Transverse colon (tissue), 4 donors: ENCODE measurements at regions not wholly inside any gene's neighbourhood (a gene's known extent, or its start where the extent isn't known, plus 50 kb on each side); places are given as distances from the start of the nearest gene placed in this dataset.

Experiments
- DNase-seq: peaks from one replicate; pipeline ENCODE4 v3.0.0-alpha.2; 2019
- H3K27ac ChIP-seq, 4 donors: fragments of 200-600 bp; sonication (generic); 2 replicates each; pipeline ENCODE4 v1.5.1; 2016 to 2018; ENCODE audit warnings: inconsistent platforms in 4 of 4
- H3K27me3 ChIP-seq: fragments of 200-600 bp; sonication (generic); 2 replicates; pipeline ENCODE4 v1.5.1; 2017; ENCODE audit warnings: inconsistent platforms
- H3K36me3 ChIP-seq, 4 donors: fragments of 200-600 bp; sonication (generic); 2 replicates each; pipeline ENCODE4 v1.5.1; 2017 to 2019; ENCODE audit warnings: inconsistent platforms in 4 of 4
- H3K4me1 ChIP-seq, 4 donors: fragments of 200-600 bp; sonication (generic); 2 replicates each; pipeline ENCODE4 v1.5.1; 2017 to 2020; ENCODE audit warnings: inconsistent platforms in 4 of 4
- H3K4me3 ChIP-seq, 4 donors: fragments of 200-600 bp; sonication (generic); 1 replicate in 1 of 4; 2 replicates in 3 of 4; pipeline versions ENCODE4 v1.5.1 to v1.6.1; 2017 to 2019; ENCODE audit warnings: inconsistent platforms in 4 of 4
- H3K9me3 ChIP-seq, 2 donors: fragments of 200-600 bp; sonication (generic); 2 replicates each; pipeline ENCODE4 v1.5.1; 2017 to 2019; ENCODE audit warnings: inconsistent platforms in 2 of 2
- EP300 ChIP-seq: sonication (generic); formaldehyde crosslinking; IDR thresholded peaks from one replicate; pipeline ENCODE4 v1.6.1; 2017; ENCODE audit warnings: antibody characterized with exemption, low read depth
- POLR2A ChIP-seq: fragments of 450-650 bp; IDR thresholded peaks from one replicate; pipeline ENCODE4 v1.6.1; 2016; ENCODE audit warnings: antibody characterized with exemption, mild to moderate bottlenecking, moderate library complexity
- POLR2AphosphoS5 ChIP-seq, 3 donors: sonication (generic); formaldehyde crosslinking; IDR thresholded peaks; one replicate each; pipeline ENCODE4 v1.6.1; 2016; ENCODE audit warnings: antibody characterized with exemption in 3 of 3
- WGBS, 2 donors: methylation state at CpG; one replicate each; pipeline ENCODE4 v1.1.5; 2018; ENCODE audit warnings: low coverage in 1 of 2; 5-methylcytosine and 5-hydroxymethylcytosine counted together
- in situ Hi-C, 4 donors: fragments of 200-750 bp; cut with MboI; loops; one replicate each; pipeline versions ENCODE4 v1.15.0 to v1.15.1; 2017; ENCODE audit warnings: low sequenced_read_pairs in 3 of 4, low pct_ligation_motif_present in 1 of 4, low pct_unique_long_range_greater_than_20kb in 1 of 4
- intact Hi-C: fragments of 100-400 bp; cut with DNase I; formaldehyde crosslinking; loops from one replicate; pipeline ENCODE4 v1.15.1; 2023; ENCODE audit warnings: low total_unique reads
- TF ChIP-seq, protein P1 (sequence below), 5 experiments: fragments of 200-600 bp in 3 of 5; fragments of 450-650 bp in 2 of 5; sonication (generic) in 3 of 5; IDR thresholded peaks; 1 replicate in 2 of 5; 2 replicates in 3 of 5; pipeline ENCODE4 v1.5.1; 2016 to 2017; ENCODE audit warnings: antibody characterized with exemption in 5 of 5, inconsistent platforms in 3 of 5, mild to moderate bottlenecking in 2 of 5, moderate library complexity in 1 of 5

DNA sequence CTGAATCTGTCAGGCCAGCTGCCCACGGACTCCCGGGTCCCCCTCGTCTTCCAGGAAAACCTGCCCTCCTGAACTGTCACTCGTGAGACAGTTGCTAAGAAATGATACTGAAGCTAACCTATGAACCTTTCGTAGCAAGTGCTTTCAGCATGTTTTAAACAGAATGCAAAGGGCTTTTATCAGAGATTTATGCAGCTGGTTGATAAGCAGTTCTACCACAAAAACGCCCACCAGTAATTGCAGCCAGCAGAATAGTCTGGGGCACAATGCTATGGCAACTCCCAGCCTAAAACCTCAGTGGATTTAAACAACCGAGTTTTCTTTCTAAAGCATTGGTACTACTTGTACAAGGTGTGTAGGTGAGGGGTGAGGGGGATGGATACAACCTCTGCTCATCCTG, 97.5 kb downstream of the IRX2 start:
- H3K27me3 ChIP-seq = peaks cover 8% of the 10 kb centered on the region
- no peak overlapping the region for H3K27ac ChIP-seq
- in situ Hi-C loops = no loop called here
- no peak for DNase-seq
- intact Hi-C loops = no loop called here
- H3K9me3 ChIP-seq = no peaks in the 10 kb centered on the region
- H3K4me3 ChIP-seq = no peak overlapping the region
- no peaks in the 10 kb centered on the region for H3K36me3 ChIP-seq
- TF ChIP-seq POLR2A (no peak), EP300 (no peak), POLR2AphosphoS5 (IDR thresholded peaks at IDR 0.05) (no peak)
- TF ChIP-seq, protein P1, sequence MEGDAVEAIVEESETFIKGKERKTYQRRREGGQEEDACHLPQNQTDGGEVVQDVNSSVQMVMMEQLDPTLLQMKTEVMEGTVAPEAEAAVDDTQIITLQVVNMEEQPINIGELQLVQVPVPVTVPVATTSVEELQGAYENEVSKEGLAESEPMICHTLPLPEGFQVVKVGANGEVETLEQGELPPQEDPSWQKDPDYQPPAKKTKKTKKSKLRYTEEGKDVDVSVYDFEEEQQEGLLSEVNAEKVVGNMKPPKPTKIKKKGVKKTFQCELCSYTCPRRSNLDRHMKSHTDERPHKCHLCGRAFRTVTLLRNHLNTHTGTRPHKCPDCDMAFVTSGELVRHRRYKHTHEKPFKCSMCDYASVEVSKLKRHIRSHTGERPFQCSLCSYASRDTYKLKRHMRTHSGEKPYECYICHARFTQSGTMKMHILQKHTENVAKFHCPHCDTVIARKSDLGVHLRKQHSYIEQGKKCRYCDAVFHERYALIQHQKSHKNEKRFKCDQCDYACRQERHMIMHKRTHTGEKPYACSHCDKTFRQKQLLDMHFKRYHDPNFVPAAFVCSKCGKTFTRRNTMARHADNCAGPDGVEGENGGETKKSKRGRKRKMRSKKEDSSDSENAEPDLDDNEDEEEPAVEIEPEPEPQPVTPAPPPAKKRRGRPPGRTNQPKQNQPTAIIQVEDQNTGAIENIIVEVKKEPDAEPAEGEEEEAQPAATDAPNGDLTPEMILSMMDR (IDR thresholded peaks at IDR 0.05) = no peak
- no peaks in the 10 kb centered on the region for H3K4me1 ChIP-seq
- 58 to 80% methylated on average over 1 to 7 of the region's 7 CpGs for WGBS, 2 donors

DNA sequence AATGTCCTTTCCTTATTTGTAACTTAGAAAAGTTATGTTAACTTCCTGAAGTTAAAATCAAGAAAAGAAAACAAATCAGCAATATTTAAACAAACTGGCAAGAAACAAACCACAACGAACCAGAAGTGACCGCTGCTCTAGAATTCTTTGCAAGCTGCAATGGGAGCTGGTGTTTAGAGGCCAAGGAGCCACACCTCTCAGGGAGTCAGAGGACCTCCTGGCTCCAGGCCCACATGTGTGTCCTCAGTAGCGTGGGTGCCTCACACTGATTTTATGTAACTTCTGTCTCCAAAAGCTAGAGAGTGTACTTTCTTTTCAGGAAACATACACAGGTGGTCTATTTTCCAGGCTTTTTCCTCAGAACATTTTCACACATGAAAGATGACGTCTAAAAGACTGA, 100.4 kb downstream of the IRX2 start:
- Histone ChIP-seq H3K4me3 (no peak overlapping the region), H3K9me3 (no peaks in the 10 kb centered on the region), H3K36me3 (no peaks in the 10 kb centered on the region), H3K4me1 (no peaks in the 10 kb centered on the region), H3K27ac (no peak overlapping the region), H3K27me3 (no peaks in the 10 kb centered on the region)
- TF ChIP-seq POLR2A (no peak), POLR2AphosphoS5 (IDR thresholded peaks at IDR 0.05) (no peak), EP300 (no peak)
- TF ChIP-seq, protein P1 (IDR thresholded peaks at IDR 0.05) = no peak
- no peak for DNase-seq
- in situ Hi-C loops = no loop called here
- 59 to 67% methylated on average over 4 of the region's 4 CpGs for WGBS, 2 donors
- intact Hi-C loops = no loop called here

- Histone ChIP-seq H3K4me1 (no peaks in the 10 kb centered on the region), H3K4me3 (no peak overlapping the region), H3K36me3 (no peaks in the 10 kb centered on the region), H3K27me3 (no peaks in the 10 kb centered on the region), H3K9me3 (no peaks in the 10 kb centered on the region), H3K27ac (no peak overlapping the region)
- TF ChIP-seq POLR2AphosphoS5 (IDR thresholded peaks at IDR 0.05) (no peak), POLR2A (no peak), EP300 (no peak)
- TF ChIP-seq, protein P1 (IDR thresholded peaks at IDR 0.05) = no peak
- WGBS, 2 donors = 73 to 90% methylated on average over 3 to 27 of the region's 27 CpGs
- intact Hi-C loops (no loop called here), in situ Hi-C loops (no loop called here)
- DNase-seq = no peak
These were observed 108.7 kb downstream of the IRX2 start for GRCh38 chr5:2642684-2643345.

GRCh38 chr5:2640717-2641116, 110.8 kb downstream of the IRX2 start:
- intact Hi-C loops = no loop called here
- TF ChIP-seq EP300 = no peak
- no peak for TF ChIP-seq POLR2A
- TF ChIP-seq, protein P1 (IDR thresholded peaks at IDR 0.05) = no peak
- TF ChIP-seq POLR2AphosphoS5 (IDR thresholded peaks at IDR 0.05) = no peak
- WGBS, 2 donors = 66% methylated on average over 6 of the region's 6 CpGs; no CpG with 5 or more reads in 1 of the 2 donors
- Histone ChIP-seq H3K36me3 (no peaks in the 10 kb centered on the region), H3K27ac (no peak overlapping the region), H3K9me3 (no peaks in the 10 kb centered on the region), H3K4me3 (no peak overlapping the region), H3K27me3 (no peaks in the 10 kb centered on the region), H3K4me1 (no peaks in the 10 kb centered on the region)
- DNase-seq = no peak
- in situ Hi-C loops = no loop called here
